ENCODE measurements at regions not wholly inside any gene's neighbourhood (a gene's known extent, or its start where the extent isn't known, plus 50 kb on each side); places are given as distances from the start of the nearest gene placed in this dataset.

GRCh38 chr21:41037212-41037611 is 130.7 kb upstream of the BACE2 start:
- no peak for TF ChIP-seq CTCF (IDR thresholded peaks at IDR 0.05; ENCODE audit: low read length)
- TF ChIP-seq EZH2 (IDR thresholded peaks at IDR 0.05; ENCODE audit: borderline replicate concordance, low read length): no peak
